WTC11 (cell line): ENCODE measurements at regions not wholly inside any gene's neighbourhood (a gene's known extent, or its start where the extent isn't known, plus 50 kb on each side); places are given as distances from the start of the nearest gene placed in this dataset.

Source experiments
- ATAC-seq: fragments of 200-7000 bp; cut with Tn5 transposase; 2 replicates; pipeline ENCODE4 v1.10.0; 2021; ENCODE audit warnings: mild to moderate bottlenecking, moderate library complexity
- CTCF ChIA-PET: fragments of 300-600 bp; sonication (Branson Sonifier 250); formaldehyde crosslinking; loops from one replicate; lab custom pipeline; 2021; ENCODE audit warnings: antibody characterized with exemption; lab: Charles Lee
- POLR2A ChIA-PET: fragments of 350-600 bp; sonication (Branson Sonifier 250); formaldehyde crosslinking; loops from one replicate; lab custom pipeline; 2021; ENCODE audit warnings: antibody characterized with exemption; lab: Charles Lee
- DNase-seq: peaks from one replicate; pipeline ENCODE4 v3.0.0; 2021; ENCODE audit warnings: low spot score
- H3K27ac Mint-ChIP-seq: 2 replicates; pipeline ENCODE4 v1.8.0; 2021; ENCODE audit warnings: mixed read lengths
- H3K27me3 Mint-ChIP-seq: 2 replicates; pipeline ENCODE4 v1.8.0; 2021; ENCODE audit warnings: low read depth, mild to moderate bottlenecking, moderate library complexity, mixed read lengths
- H3K36me3 Mint-ChIP-seq: 2 replicates; pipeline ENCODE4 v1.8.0; 2021; ENCODE audit warnings: mixed read lengths
- H3K4me1 Mint-ChIP-seq: 2 replicates; pipeline ENCODE4 v1.8.0; 2022; ENCODE audit warnings: mixed read lengths
- H3K4me3 Mint-ChIP-seq: 2 replicates; pipeline ENCODE4 v1.8.0; 2021; ENCODE audit warnings: mild to moderate bottlenecking, moderate library complexity, mixed read lengths
- H3K9me3 Mint-ChIP-seq: 2 replicates; pipeline ENCODE4 v1.8.0; 2021; ENCODE audit warnings: mixed read lengths
- AR ChIP-seq: fragments of 250-450 bp; sonication (Bioruptor Pico); IDR thresholded peaks from 2 replicates; pipeline ENCODE4 v1.9.0; 2021; ENCODE audit warnings: mild to moderate bottlenecking
- ATF1 ChIP-seq: sonication (generic); formaldehyde crosslinking; IDR thresholded peaks from 2 replicates; pipeline ENCODE4 v1.8.1; 2023; ENCODE audit warnings: mild to moderate bottlenecking, moderate library complexity, missing genetic modification reagents
- CDX4 ChIP-seq: fragments of 250-450 bp; sonication (Bioruptor Pico); IDR thresholded peaks from 2 replicates; pipeline ENCODE4 v1.9.0; 2021; ENCODE audit warnings: moderate library complexity, mild to moderate bottlenecking, inconsistent platforms, borderline replicate concordance
- E2F1 ChIP-seq: sonication (generic); formaldehyde crosslinking; IDR thresholded peaks from 2 replicates; pipeline ENCODE4 v1.8.0; 2022; ENCODE audit warnings: mild to moderate bottlenecking, missing genetic modification reagents
- E2F5 ChIP-seq: sonication (generic); formaldehyde crosslinking; IDR thresholded peaks from 2 replicates; pipeline ENCODE4 v1.8.1; 2022; ENCODE audit warnings: mild to moderate bottlenecking, moderate library complexity, missing genetic modification reagents
- FOXK1 ChIP-seq: sonication (generic); formaldehyde crosslinking; IDR thresholded peaks from 2 replicates; pipeline ENCODE4 v1.8.0; 2022; ENCODE audit warnings: mild to moderate bottlenecking, moderate library complexity, missing genetic modification reagents
- FOXP4 ChIP-seq: sonication (generic); formaldehyde crosslinking; IDR thresholded peaks from 2 replicates; pipeline ENCODE4 v1.8.0; 2022; ENCODE audit warnings: mild to moderate bottlenecking, missing genetic modification reagents
- GABPB1 ChIP-seq: sonication (generic); formaldehyde crosslinking; IDR thresholded peaks from 2 replicates; pipeline ENCODE4 v1.8.1; 2023; ENCODE audit warnings: mild to moderate bottlenecking, missing genetic modification reagents
- GRHL2 ChIP-seq: fragments of 250-450 bp; sonication (Bioruptor Pico); IDR thresholded peaks from 2 replicates; pipeline ENCODE4 v1.8.0; 2022; ENCODE audit warnings: mild to moderate bottlenecking, moderate library complexity; ENCODE audit not compliant: insufficient replicate concordance, severe bottlenecking
- GTF2I ChIP-seq: fragments of 250-450 bp; sonication (Bioruptor Pico); conservative IDR thresholded peaks from 2 replicates; pipeline ENCODE4 v1.4.0; 2021; ENCODE audit warnings: mild to moderate bottlenecking
- HMGA2 ChIP-seq: fragments of 250-450 bp; sonication (Bioruptor Pico); IDR thresholded peaks from 2 replicates; pipeline ENCODE4 v1.4.0; 2021; ENCODE audit warnings: mild to moderate bottlenecking, moderate library complexity
- IRF2 ChIP-seq: sonication (generic); formaldehyde crosslinking; IDR thresholded peaks from 2 replicates; pipeline ENCODE4 v1.8.0; 2022; ENCODE audit warnings: low read depth, missing genetic modification reagents, borderline replicate concordance
- JAZF1 ChIP-seq: fragments of 250-450 bp; sonication (Bioruptor Pico); IDR thresholded peaks from 2 replicates; pipeline ENCODE4 v1.9.0; 2021; ENCODE audit warnings: moderate library complexity, mild to moderate bottlenecking, inconsistent platforms
- JUN ChIP-seq: sonication (generic); formaldehyde crosslinking; IDR thresholded peaks from 2 replicates; pipeline ENCODE4 v1.8.0; 2023; ENCODE audit warnings: mild to moderate bottlenecking, missing genetic modification reagents
- MXD4 ChIP-seq: fragments of 250-450 bp; sonication (Bioruptor Pico); IDR thresholded peaks from 2 replicates; pipeline ENCODE4 v1.8.0; 2021; ENCODE audit warnings: mild to moderate bottlenecking, moderate library complexity, borderline replicate concordance
- MYBL2 ChIP-seq: sonication (generic); formaldehyde crosslinking; IDR thresholded peaks from 2 replicates; pipeline ENCODE4 v1.8.1; 2023; ENCODE audit warnings: mild to moderate bottlenecking, moderate library complexity, missing genetic modification reagents
- RORB ChIP-seq: fragments of 250-450 bp; sonication (Bioruptor Pico); IDR thresholded peaks from 2 replicates; pipeline ENCODE4 v1.9.0; 2021; ENCODE audit warnings: mild to moderate bottlenecking
- TEAD4 ChIP-seq: sonication (generic); formaldehyde crosslinking; IDR thresholded peaks from 2 replicates; pipeline ENCODE4 v1.8.0; 2022; ENCODE audit warnings: mild to moderate bottlenecking, missing genetic modification reagents
- ZMAT4 ChIP-seq: fragments of 250-450 bp; sonication (Bioruptor Pico); IDR thresholded peaks from 2 replicates; pipeline ENCODE4 v1.9.0; 2021; ENCODE audit warnings: mild to moderate bottlenecking
- ZNF121 ChIP-seq: sonication (generic); formaldehyde crosslinking; IDR thresholded peaks from 2 replicates; pipeline ENCODE4 v1.8.0; 2023; ENCODE audit warnings: missing genetic modification reagents
- ZNF138 ChIP-seq: sonication (generic); formaldehyde crosslinking; conservative IDR thresholded peaks from 2 replicates; pipeline ENCODE4 v1.8.1; 2022; ENCODE audit warnings: mild to moderate bottlenecking, moderate library complexity, missing genetic modification reagents
- ZNF263 ChIP-seq: sonication (generic); formaldehyde crosslinking; IDR thresholded peaks from 2 replicates; pipeline ENCODE4 v1.8.1; 2022; ENCODE audit warnings: low read depth, mild to moderate bottlenecking, moderate library complexity, missing genetic modification reagents

- no peak for TF ChIP-seq IRF2 (CRISPR knock-in tag)
- no peak for TF ChIP-seq FOXP4 (CRISPR knock-in tag)
- no peak for TF ChIP-seq GABPB1
- TF ChIP-seq HMGA2 (CRISPR knock-in tag): no peak
- TF ChIP-seq ZNF263 (CRISPR knock-in tag): no peak
- no peak for TF ChIP-seq FOXK1 (CRISPR knock-in tag)
- TF ChIP-seq E2F1 (CRISPR knock-in tag): no peak
- no peak for TF ChIP-seq RORB (CRISPR knock-in tag)
- TF ChIP-seq MYBL2 (CRISPR knock-in tag): no peak
- DNase-seq (no peak), ATAC-seq (no peak)
- ChIA-PET POLR2A (no interaction called here), CTCF (no interaction called here)
- Mint-ChIP-seq H3K4me3 (no peak overlapping the region), H3K36me3 (no peaks in the 10 kb centered on the region), H3K27me3 (no peaks in the 10 kb centered on the region), H3K4me1 (peaks cover 25% of the 10 kb centered on the region), H3K27ac (no peak overlapping the region), H3K9me3 (peaks cover 12% of the 10 kb centered on the region)
Observed at GRCh38 chr7:84824057-84824651, 362.7 kb downstream of the SEMA3D start.

- POLR2A ChIA-PET: no interaction called here
- TF ChIP-seq GABPB1 (no peak), GRHL2 (CRISPR knock-in tag) (no peak), E2F1 (CRISPR knock-in tag) (no peak), ATF1 (CRISPR knock-in tag) (no peak), AR (CRISPR knock-in tag) (no peak)
- Mint-ChIP-seq H3K27ac (no peak overlapping the region), H3K27me3 (no peaks in the 10 kb centered on the region), H3K36me3 (no peaks in the 10 kb centered on the region), H3K4me1 (peaks cover 25% of the 10 kb centered on the region), H3K4me3 (no peak overlapping the region), H3K9me3 (peaks cover 12% of the 10 kb centered on the region)
- DNase-seq (no peak), ATAC-seq (no peak)
- CTCF ChIA-PET: no interaction called here
Observed at GRCh38 chr7:84823530-84823929, 363.3 kb downstream of the SEMA3D start.

- CTCF ChIA-PET: no interaction called here
- no peaks in the 10 kb centered on the region for H3K27me3 Mint-ChIP-seq
- H3K27ac Mint-ChIP-seq: no peak overlapping the region
- ATAC-seq (no peak), DNase-seq (no peak)
- H3K4me1 Mint-ChIP-seq: peaks cover 25% of the 10 kb centered on the region
- no peaks in the 10 kb centered on the region for H3K36me3 Mint-ChIP-seq
- H3K4me3 Mint-ChIP-seq: no peak overlapping the region
- peaks cover 12% of the 10 kb centered on the region for H3K9me3 Mint-ChIP-seq
- POLR2A ChIA-PET: no interaction called here
- TF ChIP-seq ZNF138 (CRISPR knock-in tag) (no peak), GTF2I (CRISPR knock-in tag) (no peak), ZNF121 (CRISPR knock-in tag) (no peak), JAZF1 (CRISPR knock-in tag) (no peak), MXD4 (no peak), E2F5 (no peak), JUN (CRISPR knock-in tag) (no peak), CDX4 (no peak), TEAD4 (CRISPR knock-in tag) (no peak), ZMAT4 (CRISPR knock-in tag) (no peak)
Observed at GRCh38 chr7:84822941-84823510, 363.8 kb downstream of the SEMA3D start.
